ENCODE measurements at regions not wholly inside any gene's neighbourhood (a gene's known extent, or its start where the extent isn't known, plus 50 kb on each side); places are given as distances from the start of the nearest gene placed in this dataset.
"Not testable (repeated sequence)": the region's sequence is repeated elsewhere in the genome, so short reads cannot be mapped to it uniquely, and the experiment has no call there.

DNA sequence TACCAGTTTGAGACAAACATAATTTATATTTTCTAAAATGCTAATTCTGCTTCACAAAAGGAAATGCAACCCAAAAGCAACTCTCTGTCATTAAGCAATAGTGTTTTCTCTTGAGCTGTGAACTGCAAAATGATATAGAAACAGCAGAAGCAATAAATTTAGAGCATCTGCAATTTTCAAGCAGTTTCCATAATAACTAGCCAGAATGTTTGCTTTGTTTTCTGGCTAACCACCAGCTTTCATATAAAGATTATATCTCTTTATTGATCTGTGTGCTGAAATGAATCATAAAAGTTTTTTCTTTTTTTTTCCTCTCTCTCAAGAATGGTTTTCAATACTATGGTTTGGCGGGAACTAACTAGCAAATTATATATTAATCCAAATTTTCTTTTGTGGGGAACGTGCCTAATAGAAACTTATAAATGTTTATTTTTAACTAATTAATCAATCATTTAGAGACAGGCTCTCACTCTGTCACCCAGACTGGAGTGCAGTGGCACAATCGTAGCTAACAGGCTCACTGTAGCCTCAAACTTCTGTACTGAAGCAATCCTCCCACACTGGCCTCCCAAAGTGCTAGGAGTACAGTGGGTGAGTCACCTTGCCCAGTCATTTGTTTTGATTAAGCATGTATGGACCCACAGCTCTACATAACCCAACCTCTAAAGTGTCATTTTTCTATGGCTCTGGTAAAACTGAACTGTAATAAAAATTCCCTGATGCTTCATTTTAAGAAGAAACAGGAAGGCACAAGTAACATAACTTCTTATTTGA, 830.1 kb upstream of the MGAT4C start:
- DNase-seq (ENCODE audit: low spot score) = no peak

GRCh38 chr12:87085286-87085685, 829.1 kb upstream of the MGAT4C start:
- no peak for DNase-seq (ENCODE audit: low spot score)

DNA sequence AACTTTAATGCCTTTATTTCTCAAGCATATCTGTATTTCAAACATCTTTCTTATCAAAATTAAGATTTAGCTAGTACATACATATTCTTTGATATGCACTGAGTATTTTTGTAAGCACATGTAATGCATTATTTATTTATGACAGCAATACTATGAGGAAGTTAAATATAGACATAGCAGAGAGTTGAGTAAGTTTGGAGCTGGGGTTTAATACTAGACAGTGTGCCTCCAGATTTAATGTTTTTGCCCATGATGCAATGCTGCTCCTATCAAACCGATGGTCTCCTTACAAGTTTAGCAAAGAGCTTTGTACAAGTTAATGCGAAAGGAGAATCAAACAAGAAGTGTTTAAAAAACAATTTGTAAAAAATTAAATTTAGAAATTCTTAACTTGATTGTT, 826.6 kb upstream of the MGAT4C start:
- no peak for DNase-seq (ENCODE audit: low spot score)

GRCh38 chr12:87074781-87075180, 818.6 kb upstream of the MGAT4C start:
- no peak for DNase-seq (ENCODE audit: low spot score)

DNA sequence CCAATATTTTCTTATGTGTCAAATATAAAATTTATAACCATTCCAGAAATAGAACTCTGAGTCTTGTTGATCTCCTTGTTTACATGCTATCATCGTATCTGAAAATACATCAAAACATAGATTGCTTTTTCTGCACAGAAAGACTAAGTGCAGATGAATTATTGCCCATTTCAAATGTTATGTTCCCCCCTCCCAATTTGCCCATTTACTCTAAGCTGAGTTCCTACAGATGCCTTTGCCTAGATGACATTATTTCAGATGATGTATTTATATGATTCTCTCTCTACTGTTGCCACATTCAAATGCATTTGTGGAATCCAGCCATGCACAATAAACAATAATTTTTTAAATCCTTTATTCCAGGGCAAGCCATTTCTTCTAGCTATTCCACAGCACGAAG, 810.1 kb upstream of the MGAT4C start:
- no peak for DNase-seq (ENCODE audit: low spot score)

- no peak for DNase-seq (ENCODE audit: low spot score)
Measured at GRCh38 chr12:87059231-87059630, 803.0 kb upstream of the MGAT4C start.

DNA sequence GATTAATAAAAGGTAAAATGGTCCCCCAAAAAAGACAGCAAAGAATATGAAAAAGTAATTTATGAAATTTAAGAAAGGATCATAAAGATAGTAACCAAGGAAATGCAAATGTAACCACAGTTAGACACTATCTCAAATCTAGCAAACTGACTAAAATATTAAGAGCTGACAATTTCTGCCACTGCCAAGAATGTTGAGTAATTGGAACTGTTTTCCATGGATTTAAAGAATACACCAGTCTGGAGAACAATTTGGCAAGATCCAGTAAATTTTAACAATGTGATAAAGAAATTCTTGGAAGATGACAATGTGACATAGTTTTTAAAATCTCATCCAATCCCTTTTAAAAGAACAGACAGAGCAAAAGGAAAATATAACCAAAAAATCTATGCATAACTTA, 798.0 kb upstream of the MGAT4C start:
- no peak for DNase-seq (ENCODE audit: low spot score)

GRCh38 chr12:87051621-87052020, 795.4 kb upstream of the MGAT4C start:
- DNase-seq (ENCODE audit: low spot score) = no peak

- no peak for DNase-seq (ENCODE audit: low spot score)
Measured at GRCh38 chr12:87047691-87048090, 791.5 kb upstream of the MGAT4C start.

DNA sequence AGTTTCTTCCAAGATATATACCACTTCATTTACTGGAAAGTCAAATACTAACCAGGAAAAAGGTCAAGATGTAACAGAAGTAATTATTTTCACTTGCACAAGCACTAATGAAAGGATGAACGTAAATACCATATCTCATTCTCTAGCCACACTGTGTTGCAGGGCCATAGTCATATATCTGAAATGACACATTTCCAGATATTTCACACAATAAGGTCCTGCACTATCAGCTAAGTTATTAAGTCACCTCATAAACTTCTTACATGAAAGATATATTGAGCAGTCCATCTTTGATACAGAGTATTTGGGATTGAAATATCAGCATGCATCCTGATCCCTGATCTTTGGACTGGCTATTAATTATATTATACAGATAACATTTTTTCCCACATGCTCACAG, 783.3 kb upstream of the MGAT4C start:
- no peak for DNase-seq (ENCODE audit: low spot score)

GRCh38 chr12:87038098-87038497, 781.9 kb upstream of the MGAT4C start:
- no peak for DNase-seq (ENCODE audit: low spot score)

GRCh38 chr12:87025976-87026375, 769.8 kb upstream of the MGAT4C start:
- DNase-seq (ENCODE audit: low spot score) = no peak

GRCh38 chr12:87021400-87021799, 765.2 kb upstream of the MGAT4C start:
- no peak for DNase-seq (ENCODE audit: low spot score)

DNA sequence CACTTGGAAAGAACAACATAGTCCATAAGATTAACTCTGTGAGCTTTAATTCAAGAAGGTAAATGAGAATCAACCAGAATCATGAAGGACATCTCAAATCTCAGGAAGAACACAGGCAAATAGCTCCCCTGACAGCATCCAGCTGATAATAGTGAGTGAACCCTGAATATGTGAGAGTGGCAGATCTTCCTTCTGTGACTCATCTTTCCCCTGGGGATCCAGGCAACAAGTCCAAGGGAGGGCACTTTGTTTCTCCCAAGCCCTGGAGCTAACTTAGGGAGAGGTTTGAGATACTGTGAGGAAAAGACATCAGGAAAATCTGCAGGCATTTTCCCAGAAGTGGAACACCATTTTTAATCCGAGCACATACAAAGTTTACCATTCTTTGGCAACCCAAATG, 763.9 kb upstream of the MGAT4C start:
- DNase-seq (ENCODE audit: low spot score) = no peak

GRCh38 chr12:87015352-87015751, 759.2 kb upstream of the MGAT4C start:
- no peak for DNase-seq (ENCODE audit: low spot score)

GRCh38 chr12:87008785-87009384, 752.7 kb upstream of the MGAT4C start:
- DNase-seq (ENCODE audit: low spot score) = no peak

DNA sequence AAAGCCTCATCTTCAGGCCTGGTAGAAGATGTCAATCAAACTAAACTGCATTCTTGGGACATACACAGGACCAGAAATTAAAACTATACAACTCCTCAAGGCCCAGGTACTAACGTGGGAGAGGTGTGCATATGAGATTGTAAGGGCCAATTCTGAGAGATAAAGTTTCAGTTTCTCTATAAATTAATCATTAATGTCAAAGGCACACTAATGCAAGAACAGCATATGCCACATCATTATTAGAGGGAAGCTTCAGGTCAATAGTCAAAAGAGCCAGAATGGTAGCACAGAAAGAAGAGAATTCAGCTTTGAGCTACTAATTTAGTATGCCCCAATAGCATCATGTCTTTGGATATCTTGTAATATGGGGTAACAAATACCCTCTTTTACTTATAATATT, 744.9 kb upstream of the MGAT4C start:
- no peak for DNase-seq (ENCODE audit: low spot score)

- DNase-seq (ENCODE audit: low spot score) = no peak
Measured at GRCh38 chr12:86985298-86985697, 729.1 kb upstream of the MGAT4C start.

DNA sequence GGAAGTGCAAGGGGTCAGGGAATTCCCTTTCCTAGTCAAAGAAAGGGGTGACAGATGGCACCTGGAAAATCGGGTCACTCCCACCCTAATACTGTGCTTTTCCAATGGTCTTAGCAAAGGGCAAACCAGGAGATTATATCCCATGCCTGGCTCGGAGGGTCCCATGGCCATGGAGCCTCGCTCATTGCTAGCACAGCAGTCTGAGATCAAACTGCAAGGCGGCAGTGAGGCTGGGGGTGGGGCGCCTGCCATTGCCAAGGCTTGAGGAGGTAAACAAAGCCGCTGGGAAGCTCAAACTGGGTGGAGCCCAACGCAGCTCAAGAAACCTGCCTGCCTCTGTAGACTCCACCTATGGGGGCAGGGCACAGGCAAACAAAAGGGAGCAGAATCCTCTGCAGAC, 714.4 kb upstream of the MGAT4C start:
- DNase-seq (ENCODE audit: low spot score) = not testable (repeated sequence)

DNA sequence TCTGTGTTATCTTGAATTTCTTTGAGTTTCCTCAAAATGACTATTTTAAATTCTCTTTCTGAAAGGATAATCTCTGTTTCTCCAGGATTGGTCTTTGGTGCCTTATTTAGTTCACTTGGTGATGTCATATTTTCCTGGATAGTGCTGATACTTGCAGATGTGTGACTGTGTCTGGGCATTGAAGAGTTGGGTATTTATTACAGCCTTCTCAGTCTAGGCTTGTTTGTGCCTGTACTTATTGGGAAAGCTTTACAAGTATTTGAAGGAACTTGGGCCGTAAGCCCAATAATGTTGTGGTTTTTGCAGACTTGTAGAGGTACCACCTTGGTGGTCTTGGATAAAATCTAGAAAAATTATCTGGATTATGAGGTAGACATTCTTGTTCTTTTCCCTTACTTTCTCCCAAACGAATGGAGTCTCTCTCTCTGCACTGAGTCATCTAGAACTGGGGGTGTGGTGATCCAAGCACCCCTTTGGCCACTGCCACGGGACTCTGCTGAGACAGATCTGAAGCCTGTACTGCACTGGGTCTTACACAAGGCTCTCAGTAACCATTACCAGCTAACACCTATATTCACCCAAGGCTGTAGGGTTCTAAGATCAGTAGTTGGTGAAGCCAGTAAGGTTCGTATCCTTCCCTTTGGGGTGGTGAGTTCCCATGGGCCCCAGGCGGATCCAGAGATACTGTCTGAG, 703.7 kb upstream of the MGAT4C start:
- DNase-seq (ENCODE audit: low spot score) = no peak

- no peak for DNase-seq (ENCODE audit: low spot score)
Measured at GRCh38 chr12:86950444-86950843, 694.3 kb upstream of the MGAT4C start.

GRCh38 chr12:86950043-86950442, 693.9 kb upstream of the MGAT4C start:
- DNase-seq (ENCODE audit: low spot score) = no peak

GRCh38 chr12:86948851-86949250, 692.7 kb upstream of the MGAT4C start:
- DNase-seq (ENCODE audit: low spot score) = no peak

Data from globus pallidus (tissue), 1 donor.